Lower lobe of right lung (tissue), 2 donors: ENCODE measurements at regions not wholly inside any gene's neighbourhood (a gene's known extent, or its start where the extent isn't known, plus 50 kb on each side); places are given as distances from the start of the nearest gene placed in this dataset.

ENCODE experiments used
- ATAC-seq, 2 donors: fragments of 200-7000 bp; cut with Tn5 transposase; one replicate each; pipeline ENCODE4 v1.9.1; 2020 to 2022; ENCODE audit warnings: mild to moderate bottlenecking in 2 of 2, moderate library complexity in 2 of 2
- DNase-seq: peaks from one replicate; pipeline ENCODE4 v3.0.0-alpha.2; 2020
- H3K27ac ChIP-seq: fragments of 200-600 bp; one replicate; pipeline ENCODE4 v1.8.0; 2022
- H3K27me3 ChIP-seq: fragments of 200-600 bp; one replicate; pipeline ENCODE4 v1.8.0; 2022; ENCODE audit warnings: low read depth
- H3K36me3 ChIP-seq: fragments of 200-600 bp; one replicate; pipeline ENCODE4 v1.8.0; 2022; ENCODE audit warnings: mild to moderate bottlenecking
- H3K4me1 ChIP-seq: fragments of 200-600 bp; one replicate; pipeline ENCODE4 v1.8.0; 2022
- H3K4me3 ChIP-seq: fragments of 200-600 bp; one replicate; pipeline ENCODE4 v1.8.0; 2022; ENCODE audit warnings: mild to moderate bottlenecking
- H3K9me3 ChIP-seq: fragments of 200-600 bp; one replicate; pipeline ENCODE4 v1.8.0; 2022
- CTCF ChIP-seq: fragments of 200-600 bp; IDR thresholded peaks from one replicate; pipeline ENCODE4 v1.8.0; 2022; ENCODE audit warnings: antibody characterized with exemption, mild to moderate bottlenecking
- intact Hi-C: fragments of 100-400 bp; cut with DNase I; formaldehyde crosslinking; loops from one replicate; pipeline ENCODE4 v1.11.0; 2022
- donor health status: DM: no; HTN: yes; CAD: no; lungs with severe emphysema.

- no peaks in the 10 kb centered on the region for H3K9me3 ChIP-seq
- H3K4me1 ChIP-seq: no peaks in the 10 kb centered on the region
- no peak for ATAC-seq
- no peaks in the 10 kb centered on the region for H3K36me3 ChIP-seq
- no peak overlapping the region for H3K4me3 ChIP-seq
- TF ChIP-seq CTCF: no peak
- peaks cover 17% of the 10 kb centered on the region for H3K27me3 ChIP-seq
- intact Hi-C loops: no loop called here
- no peak overlapping the region for H3K27ac ChIP-seq
- DNase-seq: no peak
Measured at GRCh38 chr22:49081926-49082325, 745.7 kb downstream of the BRD1 start.

GRCh38 chr22:49081261-49081666 is 746.4 kb downstream of the BRD1 start:
- no peak for TF ChIP-seq CTCF

GRCh38 chr22:49080631-49081030 is 747.0 kb downstream of the BRD1 start:
- Histone ChIP-seq H3K27me3 (peaks cover 5% of the 10 kb centered on the region), H3K27ac (no peak overlapping the region), H3K4me3 (no peak overlapping the region), H3K4me1 (no peaks in the 10 kb centered on the region), H3K9me3 (no peaks in the 10 kb centered on the region), H3K36me3 (no peaks in the 10 kb centered on the region)
- intact Hi-C loops: no loop called here
- no peak for TF ChIP-seq CTCF
- ATAC-seq (no peak), DNase-seq (no peak)

More at GRCh38 chr22:49081261-49081666, 746.4 kb downstream of the BRD1 start:
- Histone ChIP-seq H3K4me3 (no peak overlapping the region), H3K27me3 (peaks cover 12% of the 10 kb centered on the region), H3K9me3 (no peaks in the 10 kb centered on the region), H3K36me3 (no peaks in the 10 kb centered on the region), H3K27ac (no peak overlapping the region), H3K4me1 (no peaks in the 10 kb centered on the region)
- ATAC-seq (no peak), DNase-seq (no peak)
- intact Hi-C loops: no loop called here

GRCh38 chr22:49079743-49080500 is 747.8 kb downstream of the BRD1 start:
- no peaks in the 10 kb centered on the region for H3K9me3 ChIP-seq
- no peak for DNase-seq
- no peaks in the 10 kb centered on the region for H3K36me3 ChIP-seq
- intact Hi-C loops: no loop called here
- H3K27ac ChIP-seq: no peak overlapping the region
- ATAC-seq: no peak
- TF ChIP-seq CTCF: no peak
- no peaks in the 10 kb centered on the region for H3K27me3 ChIP-seq
- no peak overlapping the region for H3K4me3 ChIP-seq
- no peaks in the 10 kb centered on the region for H3K4me1 ChIP-seq

GRCh38 chr22:49079027-49079725 is 748.5 kb downstream of the BRD1 start:
- H3K27ac ChIP-seq: no peak overlapping the region
- intact Hi-C loops: no loop called here
- DNase-seq (no peak), ATAC-seq (no peak)
- no peaks in the 10 kb centered on the region for H3K9me3 ChIP-seq
- H3K4me1 ChIP-seq: no peaks in the 10 kb centered on the region
- H3K4me3 ChIP-seq: no peak overlapping the region
- H3K27me3 ChIP-seq: no peaks in the 10 kb centered on the region
- TF ChIP-seq CTCF: no peak
- H3K36me3 ChIP-seq: no peaks in the 10 kb centered on the region
